ENCODE measurements at regions not wholly inside any gene's neighbourhood (a gene's known extent, or its start where the extent isn't known, plus 50 kb on each side); places are given as distances from the start of the nearest gene placed in this dataset.

DNA sequence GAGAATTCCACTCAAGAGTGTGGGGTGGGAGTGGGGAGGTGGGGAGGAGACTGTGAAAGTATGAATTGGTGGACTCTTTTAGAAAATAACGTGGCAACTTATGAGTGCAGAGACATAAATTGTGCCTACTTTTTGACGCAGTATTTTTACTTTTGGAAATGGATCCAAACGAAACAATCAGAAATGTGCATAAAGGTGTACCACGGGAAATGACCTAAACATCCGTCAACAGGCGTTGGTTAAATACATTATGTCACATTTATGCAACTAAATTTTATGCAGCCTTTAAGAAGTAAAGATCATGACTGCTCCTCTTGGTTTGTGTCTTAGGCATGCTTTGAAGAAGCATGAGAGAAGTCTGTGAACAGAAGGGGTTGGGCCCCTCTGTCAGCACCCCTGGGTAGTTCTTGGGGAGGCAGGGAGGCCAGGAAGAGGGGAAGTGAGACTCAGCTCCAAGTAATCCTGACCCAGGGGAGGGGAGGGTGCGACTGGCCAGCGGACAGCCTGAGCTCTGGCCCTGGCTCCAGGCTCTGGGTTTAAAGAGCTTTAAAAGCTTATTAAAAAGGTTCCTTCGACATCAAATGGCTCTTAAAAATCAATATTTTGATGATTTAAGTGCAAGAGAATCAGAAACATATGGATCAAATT is 126.4 kb upstream of the HAAO start:
- DNase-seq (ENCODE audit: extremely low spot score, insufficient read length, low read depth) (no peak), FAIRE-seq (no peak)

DNA sequence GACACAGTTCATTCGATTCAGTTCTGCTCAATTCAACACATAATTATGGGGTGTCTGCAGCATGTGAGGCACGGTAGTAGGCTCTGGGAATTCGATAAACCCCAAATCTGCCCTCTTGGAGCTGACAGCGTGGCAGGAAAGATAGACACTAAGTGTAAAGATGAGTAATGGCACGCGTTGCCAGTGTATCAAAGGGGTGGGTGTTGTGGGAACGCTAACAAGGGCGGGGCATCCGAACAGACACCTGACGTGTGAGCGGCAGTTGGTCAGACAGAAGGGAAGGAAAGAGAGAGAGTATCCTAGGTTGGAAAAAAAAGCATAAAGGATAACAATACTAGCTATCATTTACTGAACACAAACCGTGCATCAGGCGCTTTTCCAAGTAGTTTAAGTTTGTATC is 125.7 kb upstream of the HAAO start:
- DNase-seq (ENCODE audit: extremely low spot score, insufficient read length, low read depth) = no peak
- no peak for FAIRE-seq

DNA sequence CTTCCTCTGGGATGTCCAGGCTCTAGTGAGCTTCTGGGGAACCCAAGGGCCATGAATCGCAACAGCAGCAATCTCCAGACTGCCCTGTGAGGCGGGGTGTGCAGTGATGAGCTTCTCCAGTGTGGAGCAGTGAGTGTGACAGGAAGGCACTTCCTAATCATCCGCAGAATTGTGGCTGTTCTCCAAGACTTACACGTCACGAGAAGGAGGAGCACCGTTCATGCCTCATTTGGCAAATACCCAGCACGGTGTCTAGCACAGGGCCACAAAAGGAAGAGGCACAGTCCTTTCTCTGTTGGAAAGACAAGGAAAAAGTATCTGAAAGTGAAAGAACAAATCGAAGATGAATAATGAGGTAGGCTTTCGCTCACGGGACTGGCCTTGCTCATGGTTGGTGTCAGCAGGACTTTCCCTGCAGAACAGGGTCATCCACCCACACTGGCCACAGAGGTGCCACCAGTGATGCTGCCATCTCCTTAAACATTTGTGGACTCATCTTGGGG is 125.1 kb upstream of the HAAO start:
- no peak for FAIRE-seq
- no peak for DNase-seq (ENCODE audit: extremely low spot score, insufficient read length, low read depth)

DNA sequence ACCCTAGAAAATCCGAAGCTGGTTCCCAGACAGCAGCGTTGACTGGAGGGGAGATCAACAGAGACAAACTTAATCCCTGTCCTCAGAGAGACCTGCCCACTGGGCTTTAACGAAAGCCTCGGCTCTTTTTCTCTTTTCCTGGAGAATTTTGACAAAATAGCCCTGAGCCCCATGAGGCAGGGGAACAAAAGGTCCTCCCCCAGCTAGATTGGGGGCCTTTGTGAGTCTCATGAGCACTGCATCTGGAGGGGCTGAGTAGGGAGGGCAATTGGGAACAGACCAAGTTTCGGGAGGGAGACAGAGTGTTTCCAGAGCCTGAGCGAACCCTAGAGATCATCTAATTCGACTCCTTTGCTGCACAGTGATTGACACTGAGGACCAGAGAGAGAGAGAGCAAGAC is 123.9 kb upstream of the HAAO start:
- FAIRE-seq = no peak
- no peak for DNase-seq (ENCODE audit: extremely low spot score, insufficient read length, low read depth)

DNA sequence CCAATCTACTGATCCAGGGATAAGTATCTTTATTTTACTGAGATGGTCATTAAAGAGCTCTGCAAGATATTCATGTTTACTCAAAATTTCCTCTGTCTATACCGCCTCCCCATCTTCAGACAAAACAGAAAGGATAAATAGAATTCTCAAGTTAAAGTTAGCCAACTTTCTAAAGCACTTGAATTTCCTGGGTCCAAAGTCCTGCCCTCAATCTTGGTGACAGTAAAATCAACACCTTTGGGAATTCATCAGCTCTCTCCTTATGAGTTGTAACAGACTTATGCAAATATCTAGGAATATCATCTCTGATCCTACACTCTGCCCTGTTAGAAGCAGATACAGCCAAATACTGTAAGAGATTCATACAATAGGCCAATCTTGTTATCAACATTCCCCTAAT is 122.5 kb upstream of the HAAO start:
- DNase-seq (ENCODE audit: extremely low spot score, insufficient read length, low read depth) = no peak

DNA sequence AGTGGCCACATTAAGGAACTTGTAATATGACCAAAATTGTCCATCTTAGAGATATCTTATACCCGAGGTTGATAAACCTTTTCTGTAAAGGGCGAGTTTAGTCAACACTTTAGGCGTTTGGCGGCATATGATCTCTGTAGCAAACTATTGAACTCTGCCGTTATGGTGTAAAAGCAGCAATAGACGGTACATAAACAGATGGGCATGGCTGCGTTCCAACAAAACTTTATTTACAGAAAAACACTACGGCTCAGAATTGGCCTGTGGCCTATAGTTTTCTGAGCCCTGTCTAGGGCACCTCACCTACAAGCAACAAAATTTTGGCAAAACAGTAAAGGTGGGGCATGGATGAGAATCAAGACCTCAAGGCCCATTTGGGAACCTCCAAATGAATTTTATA is 121.9 kb upstream of the HAAO start:
- no peak for DNase-seq (ENCODE audit: extremely low spot score, insufficient read length, low read depth)
- no peak for FAIRE-seq

More for the DNA sequence above, 122.5 kb upstream of the HAAO start:
- no peak for FAIRE-seq

DNA sequence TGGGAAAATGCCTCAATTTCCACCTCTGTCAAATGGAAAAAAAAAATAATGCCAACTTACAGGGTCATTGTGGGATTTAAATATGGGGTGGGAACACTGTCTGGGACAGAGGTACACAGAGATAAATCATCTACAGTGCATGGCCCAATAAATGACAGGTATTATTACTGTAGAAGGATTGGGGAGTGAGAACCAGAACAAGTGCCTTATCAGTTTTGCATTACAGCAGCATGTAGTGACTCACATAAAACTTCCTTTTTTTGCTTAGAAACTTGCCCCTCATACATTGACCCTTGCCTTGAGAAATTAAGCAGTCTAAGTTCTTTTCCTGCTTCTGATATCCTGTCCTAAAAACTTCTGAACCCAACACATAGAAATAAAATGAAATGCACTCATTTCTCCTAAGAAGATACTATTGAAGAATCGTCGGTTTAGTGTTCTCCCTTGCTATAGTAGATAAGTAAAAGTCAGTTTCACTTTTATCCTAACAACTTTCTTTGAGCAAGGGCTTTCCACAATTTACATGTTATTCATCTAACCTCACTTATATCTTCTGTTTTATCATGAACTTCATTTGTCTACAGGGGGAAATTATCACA is 121.0 kb upstream of the HAAO start:
- FAIRE-seq = no peak
- no peak for DNase-seq (ENCODE audit: extremely low spot score, insufficient read length, low read depth)

DNA sequence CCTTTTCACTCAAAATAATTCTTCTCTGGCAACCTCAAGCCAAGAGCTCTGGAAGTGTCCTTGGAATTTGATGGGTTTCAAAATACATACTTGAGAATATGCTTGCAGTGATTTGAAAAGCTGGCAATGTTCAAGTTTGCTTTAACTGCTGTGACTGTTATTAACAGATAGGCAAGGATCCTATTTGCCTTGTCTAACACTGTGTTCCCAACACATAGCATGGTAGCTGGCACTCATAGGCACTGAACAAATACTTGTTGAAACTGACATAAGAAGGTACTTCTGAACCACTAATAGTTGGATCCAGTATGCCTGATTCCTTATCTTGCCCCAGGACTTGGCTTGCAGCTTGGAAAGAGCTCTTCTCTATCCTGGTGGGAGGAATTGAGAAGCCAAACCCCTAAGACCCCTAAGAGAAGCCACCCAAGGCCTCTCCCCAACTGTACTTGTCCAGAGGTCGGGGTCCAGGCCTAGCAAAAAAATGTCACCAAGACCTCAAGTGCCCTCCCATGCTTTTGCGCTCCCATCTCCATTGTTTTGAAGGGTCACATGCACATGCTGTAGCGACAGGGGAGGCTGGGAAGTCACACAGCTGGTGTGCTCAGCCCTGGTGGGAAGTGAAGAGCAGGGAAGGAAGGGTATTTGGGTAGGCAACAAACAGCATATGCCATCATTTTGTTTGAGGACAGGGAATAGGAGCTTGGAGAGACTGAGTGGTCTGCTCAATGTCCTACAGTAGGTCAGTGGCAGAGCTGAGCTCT is 118.4 kb upstream of the HAAO start:
- FAIRE-seq (no peak), DNase-seq (ENCODE audit: extremely low spot score, insufficient read length, low read depth) (no peak)

DNA sequence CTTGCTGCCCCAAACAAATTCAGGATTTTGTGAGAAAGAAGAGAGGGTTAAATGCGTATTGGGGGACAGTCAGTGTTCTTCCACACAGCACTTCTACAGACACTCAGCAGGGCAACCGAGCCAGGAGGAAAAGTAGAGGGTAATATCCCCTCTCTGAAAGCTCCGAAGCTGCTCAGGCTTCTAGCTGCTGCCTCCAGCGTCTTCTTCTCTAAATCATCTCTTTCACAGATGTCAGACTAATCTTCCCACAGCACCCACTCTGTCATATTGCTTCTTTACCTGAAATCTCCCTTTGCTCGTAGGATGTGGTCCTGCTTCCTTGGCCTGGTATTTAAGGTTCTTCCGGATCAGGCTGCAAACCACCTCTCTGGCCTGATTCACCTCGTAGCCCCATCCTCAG is 117.6 kb upstream of the HAAO start:
- DNase-seq (ENCODE audit: extremely low spot score, insufficient read length, low read depth) (no peak), FAIRE-seq (no peak)

DNA sequence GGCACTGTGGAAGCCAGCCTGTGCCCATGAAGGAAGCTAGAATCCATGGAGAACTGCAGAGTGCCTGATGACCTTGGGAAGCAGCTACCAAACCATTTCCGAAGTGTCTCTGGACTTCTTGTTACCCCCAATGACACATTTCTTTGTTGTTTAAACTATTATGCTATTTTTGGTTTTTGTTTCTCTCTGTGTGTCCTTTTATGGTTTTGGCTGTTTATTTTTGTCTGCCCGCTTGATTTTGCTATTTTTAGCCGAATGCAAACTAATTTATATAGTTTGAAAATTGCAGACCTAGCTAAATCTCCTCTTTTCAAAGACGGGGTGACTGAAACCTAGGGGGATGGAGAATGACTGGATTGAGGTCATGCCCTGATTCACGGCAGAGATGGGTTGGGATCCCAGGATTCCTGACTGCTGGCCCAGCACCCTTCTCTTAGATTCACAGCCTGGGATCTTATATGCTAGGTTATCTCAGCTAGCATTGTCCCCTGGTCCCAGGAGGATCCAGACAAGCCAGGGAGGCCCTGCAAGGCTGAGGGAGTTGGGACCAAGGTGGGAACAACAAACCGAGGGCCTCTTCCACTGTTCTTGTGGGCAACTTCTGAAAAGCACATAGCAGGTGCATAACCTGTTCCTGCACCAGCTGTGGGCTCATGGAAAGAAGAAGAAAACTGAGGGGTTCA is 116.3 kb upstream of the HAAO start:
- no peak for FAIRE-seq
- no peak for DNase-seq (ENCODE audit: extremely low spot score, insufficient read length, low read depth)

DNA sequence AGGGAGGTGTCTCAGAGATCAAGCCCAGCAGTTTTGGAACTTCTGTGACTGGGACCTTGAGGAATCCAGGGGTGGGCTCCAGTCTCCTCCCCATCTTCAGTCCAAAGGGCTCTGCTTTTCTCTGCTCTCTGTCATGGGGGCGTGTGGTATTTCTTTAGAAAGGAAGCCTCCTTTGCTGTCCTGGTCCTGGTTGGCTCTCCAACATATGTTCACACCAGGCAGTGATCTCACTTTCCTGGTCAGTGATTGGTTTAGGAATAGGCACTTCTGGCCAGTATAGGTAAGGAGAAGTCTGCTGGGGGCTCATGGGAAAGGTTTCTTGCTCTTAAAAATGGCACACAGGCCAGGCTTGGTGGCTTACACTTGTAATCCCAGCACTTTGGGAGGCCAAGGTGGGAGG is 115.5 kb upstream of the HAAO start:
- DNase-seq (ENCODE audit: extremely low spot score, insufficient read length, low read depth) (no peak), FAIRE-seq (no peak)

DNA sequence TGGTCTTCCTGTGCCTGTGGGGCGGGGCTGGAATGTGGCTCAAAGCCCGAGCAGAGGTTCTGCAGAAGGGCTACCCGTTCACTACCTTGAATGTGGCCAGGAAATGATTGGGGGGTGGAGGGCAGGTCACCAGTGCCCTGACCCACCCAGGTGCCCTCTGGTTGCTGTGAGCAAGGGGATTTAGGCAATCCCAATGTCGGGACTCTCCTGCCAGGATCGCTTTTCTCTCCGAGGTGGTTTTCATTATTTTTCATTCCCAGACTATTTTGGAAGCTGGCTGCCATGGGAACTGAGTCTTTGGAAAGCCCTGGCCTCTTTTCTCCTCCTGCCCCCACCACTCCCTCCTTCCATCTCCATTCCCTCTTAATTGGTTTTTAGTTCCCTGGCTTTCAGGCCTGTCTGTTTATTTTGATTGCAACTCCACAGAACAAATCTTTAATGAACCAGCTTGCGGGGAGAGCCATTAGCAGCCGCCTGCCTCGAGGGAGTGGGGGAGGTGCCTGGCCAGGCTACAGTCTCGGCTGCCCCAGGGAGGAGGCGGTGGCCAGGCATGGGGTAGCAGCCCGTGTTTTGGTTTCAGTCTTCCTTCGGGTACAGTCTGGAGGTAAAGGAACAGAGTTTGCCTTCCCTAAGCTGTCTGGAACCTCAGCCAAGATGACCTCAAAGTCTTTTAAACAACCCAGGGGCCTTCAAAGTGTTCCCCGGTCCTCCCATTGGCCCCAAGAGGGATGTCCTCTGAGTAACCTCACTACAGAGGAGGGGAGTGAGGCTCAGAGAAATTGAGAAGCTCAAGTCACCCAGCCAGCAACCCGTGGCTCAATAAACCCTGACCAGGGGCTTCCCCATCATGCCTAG is 114.4 kb upstream of the HAAO start:
- FAIRE-seq = peak; percentile 53
- DNase-seq (ENCODE audit: extremely low spot score, insufficient read length, low read depth) = no peak

DNA sequence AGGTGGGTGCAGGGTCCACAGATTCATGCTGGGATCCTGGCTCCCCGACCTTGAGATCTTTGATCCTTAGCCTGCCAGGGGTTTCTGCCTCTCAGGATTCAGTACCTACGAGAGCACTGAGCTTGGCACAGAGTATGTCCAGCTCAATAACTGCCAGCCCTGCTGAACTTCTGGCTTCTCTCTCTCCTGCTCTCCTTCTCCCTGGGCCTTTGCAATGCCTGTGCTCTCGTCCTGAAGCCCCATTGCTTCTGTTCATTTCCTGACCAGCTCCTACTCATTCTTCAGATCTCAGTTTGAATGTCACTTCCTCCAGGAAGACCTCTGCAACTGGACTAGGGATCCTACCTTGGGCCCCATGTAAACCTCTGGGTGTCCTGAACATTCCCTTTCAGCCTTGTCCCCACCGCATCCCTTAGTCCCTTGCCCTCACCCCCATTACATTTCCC is 113.8 kb upstream of the HAAO start:
- FAIRE-seq (no peak), DNase-seq (ENCODE audit: extremely low spot score, insufficient read length, low read depth) (no peak)

DNA sequence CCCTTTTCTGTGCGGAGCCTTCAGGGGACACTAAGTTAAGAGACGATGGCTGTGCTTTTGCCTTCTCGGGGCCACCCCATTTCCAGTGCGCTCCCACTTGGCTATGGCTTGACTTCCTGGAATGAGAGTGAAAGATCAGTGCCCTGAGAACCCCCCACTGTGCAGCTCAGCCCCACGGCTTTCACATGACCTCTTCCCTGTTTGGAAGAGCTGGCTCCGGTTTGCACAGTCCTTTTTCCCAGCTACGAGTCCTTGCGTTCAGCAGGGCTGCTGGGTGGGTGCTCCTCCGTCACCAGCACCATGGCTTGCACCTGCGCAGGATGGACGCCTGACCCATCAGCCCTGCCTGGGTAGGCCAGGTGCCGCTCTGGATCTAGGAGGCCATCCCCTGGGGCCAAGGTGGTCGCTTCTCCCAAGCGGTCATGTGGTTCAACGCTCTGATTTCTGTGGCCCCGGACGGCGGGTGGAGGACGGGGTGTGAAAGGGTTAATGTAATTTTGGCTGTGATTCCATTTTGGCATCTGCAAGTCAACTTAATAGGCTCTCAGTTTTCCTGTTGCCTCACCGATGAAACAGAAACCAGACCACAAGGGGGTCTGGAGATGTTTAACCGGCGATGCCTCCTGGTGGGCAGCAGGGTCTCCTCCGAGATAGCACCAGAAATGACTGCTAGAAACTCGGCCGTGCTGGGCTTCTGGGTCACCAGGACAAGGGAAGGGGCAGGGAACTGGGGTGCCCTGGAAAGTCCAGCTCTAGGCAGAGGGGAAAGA is 113.1 kb upstream of the HAAO start:
- DNase-seq (ENCODE audit: extremely low spot score, insufficient read length, low read depth) (no peak), FAIRE-seq (no peak)

DNA sequence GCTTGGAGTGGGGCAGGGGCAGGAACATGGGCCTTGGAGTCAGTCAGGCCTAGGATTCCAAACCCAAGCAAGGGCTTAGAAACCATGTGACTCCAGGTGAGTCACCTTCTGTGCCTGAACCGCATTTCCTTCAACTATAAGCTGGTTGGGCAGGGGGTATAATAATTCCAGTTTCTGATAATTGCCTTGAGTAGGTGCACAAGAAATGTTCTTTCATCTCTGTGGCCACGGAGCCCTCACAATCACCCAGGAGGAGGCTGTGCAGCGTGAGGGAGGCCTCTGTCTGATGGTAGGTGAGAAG is 112.1 kb upstream of the HAAO start:
- DNase-seq (ENCODE audit: extremely low spot score, insufficient read length, low read depth) = no peak
- FAIRE-seq = no peak

DNA sequence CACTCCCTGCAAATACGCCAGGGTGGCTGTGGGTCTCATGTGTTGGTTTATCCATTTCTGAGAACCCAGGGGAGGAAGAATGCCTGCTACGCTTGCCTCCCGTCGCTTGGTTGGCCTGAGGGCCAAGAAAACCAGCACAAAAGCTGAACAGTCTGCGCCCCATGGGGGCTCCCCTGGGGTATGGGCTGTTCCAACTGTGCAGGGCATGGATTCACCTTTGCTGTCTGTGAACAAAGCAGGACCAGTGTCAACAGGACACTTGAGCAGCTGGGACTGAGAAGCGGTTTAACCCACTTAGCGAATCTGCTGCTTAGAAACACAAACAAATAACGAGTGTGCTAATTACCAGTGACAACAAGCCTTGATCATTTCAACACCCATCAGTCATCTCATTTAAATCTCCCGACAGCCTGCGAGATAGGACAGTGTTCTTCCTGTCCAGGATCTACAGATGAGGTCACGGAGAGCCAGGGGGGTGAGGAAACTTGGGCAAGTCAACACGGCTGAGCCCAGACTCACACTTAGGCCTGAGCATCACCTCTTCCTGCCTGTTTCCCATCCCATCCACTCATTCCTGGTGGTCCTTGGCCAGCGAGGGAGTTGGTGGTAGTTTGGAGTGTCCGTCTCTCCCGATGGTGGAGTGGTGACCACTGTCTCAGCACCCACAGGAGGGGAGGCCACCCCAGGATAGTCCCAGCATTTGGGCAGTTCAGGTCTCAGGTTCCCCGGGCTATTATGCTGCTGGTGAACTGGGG is 111.6 kb upstream of the HAAO start:
- no peak for DNase-seq (ENCODE audit: extremely low spot score, insufficient read length, low read depth)
- FAIRE-seq = no peak

DNA sequence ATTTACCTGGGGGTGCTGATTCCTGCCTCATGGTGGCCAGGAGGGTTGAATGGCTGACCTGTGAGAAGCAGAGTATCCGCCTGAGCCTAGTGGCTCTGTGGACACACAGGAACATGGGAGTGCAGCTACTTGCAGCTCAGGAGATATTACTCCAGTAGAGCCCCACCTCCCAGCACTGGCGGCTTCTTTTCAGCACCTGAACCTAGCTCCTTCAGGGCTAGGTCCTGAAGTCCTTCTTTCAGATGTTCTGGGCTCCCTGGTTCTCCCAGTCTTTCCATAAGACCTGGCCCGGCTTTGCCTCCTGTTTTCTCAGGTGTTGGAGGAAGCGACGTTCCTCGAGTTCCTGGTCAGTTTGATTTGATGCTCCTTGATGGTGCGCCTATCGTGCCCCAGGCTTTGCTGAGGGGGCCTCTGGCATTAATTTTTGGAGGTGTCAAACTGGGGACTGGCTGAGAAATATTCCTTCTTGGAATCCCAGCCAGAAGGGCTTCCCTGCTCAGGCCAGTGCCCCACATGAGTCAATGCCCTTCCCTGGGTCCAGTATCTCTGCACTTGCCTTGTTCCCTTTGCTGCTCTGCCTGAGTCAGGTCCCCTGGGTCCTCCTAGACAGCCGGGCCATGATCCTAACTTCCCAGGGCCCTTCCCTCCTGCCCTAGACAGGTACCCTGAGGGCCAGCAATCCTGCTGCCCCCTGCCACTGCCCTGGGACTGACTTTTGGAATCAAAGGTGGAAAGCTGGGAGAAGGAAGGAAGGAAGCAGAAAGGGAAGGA is 110.7 kb upstream of the HAAO start:
- FAIRE-seq = no peak
- no peak for DNase-seq (ENCODE audit: extremely low spot score, insufficient read length, low read depth)

DNA sequence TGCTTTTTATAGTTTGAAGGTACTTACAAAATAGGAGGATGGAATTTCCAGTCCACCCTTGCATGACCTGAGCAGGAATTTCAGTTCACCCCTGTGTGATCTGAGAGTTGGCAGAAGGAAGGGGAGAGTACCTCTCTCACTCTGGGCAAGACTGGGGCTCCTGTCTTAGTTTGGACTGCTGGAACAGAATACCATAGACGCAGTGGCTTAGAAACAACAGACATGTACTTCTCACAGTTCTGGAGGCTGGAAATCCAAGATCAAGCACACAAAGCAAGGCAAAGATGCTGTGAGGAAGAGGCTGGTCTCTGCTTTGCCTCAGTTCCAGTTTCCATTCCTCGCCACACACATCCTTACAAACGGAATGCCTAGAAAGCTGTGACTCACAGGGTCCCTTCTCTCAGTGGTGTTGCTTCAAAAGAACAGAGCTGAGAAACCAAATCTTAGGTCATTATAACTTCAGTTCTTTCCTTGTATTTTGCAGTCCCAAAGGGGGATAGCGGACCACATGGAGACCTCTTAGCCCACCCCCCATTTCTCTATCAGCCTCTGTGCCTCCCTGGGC is 108.8 kb upstream of the HAAO start:
- no peak for DNase-seq (ENCODE audit: extremely low spot score, insufficient read length, low read depth)
- no peak for FAIRE-seq

All from GM18507 (cell line).